Ovary (tissue), 3 donors: ENCODE measurements at regions not wholly inside any gene's neighbourhood (a gene's known extent, or its start where the extent isn't known, plus 50 kb on each side); places are given as distances from the start of the nearest gene placed in this dataset.

Experiments
- EP300 ChIP-seq: sonication (generic); formaldehyde crosslinking; IDR thresholded peaks from one replicate; pipeline ENCODE4 v1.6.1; 2017; ENCODE audit warnings: antibody characterized with exemption
- POLR2A ChIP-seq: fragments of 450-650 bp; IDR thresholded peaks from one replicate; pipeline ENCODE4 v1.6.1; 2017; ENCODE audit warnings: antibody characterized with exemption, mild to moderate bottlenecking, moderate library complexity
- TF ChIP-seq, protein P1 (sequence below), 3 donors: fragments of 450-650 bp in 2 of 3; fragments of 200-600 bp in 1 of 3; IDR thresholded peaks; one replicate each; pipeline versions ENCODE4 v1.5.1 to v1.8.0; 2016 to 2022; ENCODE audit warnings: antibody characterized with exemption in 3 of 3, mild to moderate bottlenecking in 1 of 3
- donor health status: DM: no; HTN: no; CAD: no.

- TF ChIP-seq POLR2A (no peak), EP300 (no peak)
- TF ChIP-seq, protein P1, sequence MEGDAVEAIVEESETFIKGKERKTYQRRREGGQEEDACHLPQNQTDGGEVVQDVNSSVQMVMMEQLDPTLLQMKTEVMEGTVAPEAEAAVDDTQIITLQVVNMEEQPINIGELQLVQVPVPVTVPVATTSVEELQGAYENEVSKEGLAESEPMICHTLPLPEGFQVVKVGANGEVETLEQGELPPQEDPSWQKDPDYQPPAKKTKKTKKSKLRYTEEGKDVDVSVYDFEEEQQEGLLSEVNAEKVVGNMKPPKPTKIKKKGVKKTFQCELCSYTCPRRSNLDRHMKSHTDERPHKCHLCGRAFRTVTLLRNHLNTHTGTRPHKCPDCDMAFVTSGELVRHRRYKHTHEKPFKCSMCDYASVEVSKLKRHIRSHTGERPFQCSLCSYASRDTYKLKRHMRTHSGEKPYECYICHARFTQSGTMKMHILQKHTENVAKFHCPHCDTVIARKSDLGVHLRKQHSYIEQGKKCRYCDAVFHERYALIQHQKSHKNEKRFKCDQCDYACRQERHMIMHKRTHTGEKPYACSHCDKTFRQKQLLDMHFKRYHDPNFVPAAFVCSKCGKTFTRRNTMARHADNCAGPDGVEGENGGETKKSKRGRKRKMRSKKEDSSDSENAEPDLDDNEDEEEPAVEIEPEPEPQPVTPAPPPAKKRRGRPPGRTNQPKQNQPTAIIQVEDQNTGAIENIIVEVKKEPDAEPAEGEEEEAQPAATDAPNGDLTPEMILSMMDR (IDR thresholded peaks at IDR 0.05) = no peak
Measured at GRCh38 chr20:11249683-11250082, 575.9 kb upstream of the JAG1 start.
